RWPE1 (cell line): ENCODE measurements at regions not wholly inside any gene's neighbourhood (a gene's known extent, or its start where the extent isn't known, plus 50 kb on each side); places are given as distances from the start of the nearest gene placed in this dataset.

Source experiments
- CTCF ChIA-PET: fragments of 350-600 bp; sonication (Branson Sonifier 250); formaldehyde crosslinking; extraction: SDS; loops from one replicate; lab custom pipeline; 2021; lab: Yijun Ruan, JAX
- POLR2A ChIA-PET: fragments of 400-600 bp; formaldehyde crosslinking; extraction: SDS; loops from one replicate; lab custom pipeline; 2020; ENCODE audit warnings: antibody characterized with exemption; ENCODE audit not compliant: low non-redundant PET; lab: Yijun Ruan, JAX
- DNase-seq: peaks from one replicate; pipeline ENCODE4 v3.0.0; 2012; ENCODE audit warnings: low spot score
- H3K27ac ChIP-seq: fragments of 450-650 bp; 2 replicates; pipeline ENCODE4 v1.5.1; 2017
- TF ChIP-seq, protein P1 (sequence below): fragments of 450-650 bp; conservative IDR thresholded peaks from 2 replicates; pipeline ENCODE4 v1.5.1; 2017; ENCODE audit warnings: low read depth, mild to moderate bottlenecking

DNA sequence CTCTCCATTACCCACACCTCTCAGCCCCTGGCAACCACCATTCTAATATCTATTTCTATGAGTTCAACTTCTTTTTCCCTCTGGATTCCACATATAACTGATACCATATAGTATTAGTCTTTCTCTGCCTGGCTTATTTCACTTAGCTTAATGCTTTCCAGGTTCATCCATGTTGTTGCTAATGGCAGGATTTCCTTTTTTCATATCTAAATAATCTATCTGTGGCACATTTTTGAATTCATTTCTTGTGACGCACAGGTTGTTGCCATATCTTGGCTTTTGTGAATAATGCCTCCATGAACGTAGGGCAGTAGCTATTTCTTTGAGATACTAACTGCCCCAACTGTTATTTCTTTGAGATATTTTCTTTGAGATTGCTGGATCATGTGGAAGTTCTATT lies 235.6 kb downstream of the SPRY2 start:
- TF ChIP-seq, protein P1, sequence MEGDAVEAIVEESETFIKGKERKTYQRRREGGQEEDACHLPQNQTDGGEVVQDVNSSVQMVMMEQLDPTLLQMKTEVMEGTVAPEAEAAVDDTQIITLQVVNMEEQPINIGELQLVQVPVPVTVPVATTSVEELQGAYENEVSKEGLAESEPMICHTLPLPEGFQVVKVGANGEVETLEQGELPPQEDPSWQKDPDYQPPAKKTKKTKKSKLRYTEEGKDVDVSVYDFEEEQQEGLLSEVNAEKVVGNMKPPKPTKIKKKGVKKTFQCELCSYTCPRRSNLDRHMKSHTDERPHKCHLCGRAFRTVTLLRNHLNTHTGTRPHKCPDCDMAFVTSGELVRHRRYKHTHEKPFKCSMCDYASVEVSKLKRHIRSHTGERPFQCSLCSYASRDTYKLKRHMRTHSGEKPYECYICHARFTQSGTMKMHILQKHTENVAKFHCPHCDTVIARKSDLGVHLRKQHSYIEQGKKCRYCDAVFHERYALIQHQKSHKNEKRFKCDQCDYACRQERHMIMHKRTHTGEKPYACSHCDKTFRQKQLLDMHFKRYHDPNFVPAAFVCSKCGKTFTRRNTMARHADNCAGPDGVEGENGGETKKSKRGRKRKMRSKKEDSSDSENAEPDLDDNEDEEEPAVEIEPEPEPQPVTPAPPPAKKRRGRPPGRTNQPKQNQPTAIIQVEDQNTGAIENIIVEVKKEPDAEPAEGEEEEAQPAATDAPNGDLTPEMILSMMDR, result no peak
- no peak for DNase-seq
- CTCF ChIA-PET, result interaction anchor here (0.7 kb wide), 1 partner anchor 21 kb away, joined by 3 read pairs; no protein-coding TSS in a partner anchor
- POLR2A ChIA-PET, result no interaction called here
- no peak overlapping the region for H3K27ac ChIP-seq

DNA sequence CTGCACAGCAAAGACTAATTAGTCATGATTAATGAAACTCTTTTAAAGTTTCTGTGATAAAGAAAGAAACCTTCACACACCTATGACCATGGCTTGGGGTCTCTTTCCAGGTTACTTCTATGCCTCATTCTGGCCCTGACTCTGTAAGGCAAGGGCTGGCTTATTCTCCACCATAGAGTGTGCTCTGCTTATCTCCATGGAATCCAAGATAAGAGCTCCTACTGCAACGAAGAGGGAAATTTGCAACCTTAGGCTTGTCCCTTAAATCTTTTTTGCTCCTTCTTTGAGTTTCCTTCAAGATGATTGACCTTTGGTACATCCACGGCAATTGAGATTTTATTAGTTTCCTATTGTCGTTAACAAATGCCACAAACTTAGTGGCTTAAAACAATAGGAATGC lies 239.9 kb downstream of the SPRY2 start:
- TF ChIP-seq, protein P1, result no peak
- no peak overlapping the region for H3K27ac ChIP-seq
- POLR2A ChIA-PET, result no interaction called here
- CTCF ChIA-PET, result no interaction called here
- no peak for DNase-seq

- TF ChIP-seq, protein P1, result no peak
- H3K27ac ChIP-seq, result no peak overlapping the region
- POLR2A ChIA-PET, result no interaction called here
- CTCF ChIA-PET, result no interaction called here
- no peak for DNase-seq
Observed at GRCh38 chr13:80100636-80101035, 240.3 kb downstream of the SPRY2 start.

DNA sequence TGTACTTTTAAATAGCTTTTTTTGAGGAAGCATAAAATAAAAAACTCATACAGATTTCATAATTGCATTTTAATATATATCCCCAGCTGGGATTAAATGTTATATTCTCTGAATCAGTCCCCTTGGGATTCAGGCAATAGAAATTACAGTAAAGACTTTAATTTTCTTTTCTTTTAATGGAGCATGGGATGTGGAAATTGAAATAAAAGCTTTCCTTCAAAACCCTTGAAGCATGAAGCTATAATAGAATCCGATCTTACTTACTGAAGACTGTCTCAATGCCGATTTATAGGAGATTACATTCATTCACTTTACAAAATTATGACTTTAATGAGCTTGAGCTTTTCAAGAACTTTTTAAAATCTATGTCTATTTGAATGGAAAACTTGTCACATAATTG lies 243.4 kb downstream of the SPRY2 start:
- ChIA-PET CTCF (no interaction called here), POLR2A (no interaction called here)
- no peak for DNase-seq
- TF ChIP-seq, protein P1, result no peak
- no peak overlapping the region for H3K27ac ChIP-seq

DNA sequence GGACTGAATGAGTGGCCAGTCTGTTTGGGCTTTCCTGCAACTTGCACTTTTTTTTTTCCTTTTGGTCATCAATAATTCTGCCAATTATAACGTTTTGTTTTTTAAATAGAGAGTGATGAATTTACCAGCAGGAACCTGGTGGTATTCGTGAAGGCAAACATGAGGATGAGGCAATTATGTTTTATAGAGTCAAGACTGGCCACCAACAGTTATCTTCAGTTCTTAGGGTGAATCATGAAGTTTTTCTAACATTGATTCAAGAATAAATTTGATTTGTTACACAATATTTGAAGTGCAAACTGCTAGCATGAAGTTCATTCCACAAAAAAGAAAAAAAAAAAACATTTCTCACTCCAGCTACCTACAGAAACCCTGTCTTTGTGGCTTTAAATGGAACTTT lies 244.5 kb downstream of the SPRY2 start:
- H3K27ac ChIP-seq, result no peak overlapping the region
- POLR2A ChIA-PET, result no interaction called here
- TF ChIP-seq, protein P1, result no peak
- DNase-seq, result no peak
- CTCF ChIA-PET, result no interaction called here

- H3K27ac ChIP-seq, result no peak overlapping the region
- ChIA-PET POLR2A (no interaction called here), CTCF (no interaction called here)
- TF ChIP-seq, protein P1, result no peak
- no peak for DNase-seq
Observed at GRCh38 chr13:80094526-80094925, 246.4 kb downstream of the SPRY2 start.

DNA sequence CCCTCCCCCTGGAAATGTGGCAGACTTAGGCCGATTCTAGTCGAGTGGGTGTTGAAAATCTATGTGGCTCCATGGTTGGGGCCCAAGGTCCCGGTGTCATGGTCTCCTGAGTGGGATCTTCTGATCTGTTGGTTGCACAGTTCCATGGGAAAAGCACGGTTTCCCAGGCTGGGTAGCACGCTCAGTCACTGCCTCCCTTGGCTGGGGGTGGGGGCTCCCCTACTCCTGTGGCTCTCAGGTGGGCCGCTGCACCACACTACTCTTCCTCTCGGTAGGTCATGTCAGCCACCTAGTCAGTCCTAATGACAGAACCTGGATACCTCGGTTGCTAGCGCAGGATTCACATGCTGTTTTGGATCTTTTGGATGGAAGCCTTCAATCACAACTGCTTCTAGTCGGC lies 247.0 kb downstream of the SPRY2 start:
- no peak for DNase-seq
- no peak overlapping the region for H3K27ac ChIP-seq
- CTCF ChIA-PET, result no interaction called here
- TF ChIP-seq, protein P1, result no peak
- POLR2A ChIA-PET, result no interaction called here
